Nephron (organoid): ENCODE measurements at regions not wholly inside any gene's neighbourhood (a gene's known extent, or its start where the extent isn't known, plus 50 kb on each side); places are given as distances from the start of the nearest gene placed in this dataset.
"Not testable (repeated sequence)": the region's sequence is repeated elsewhere in the genome, so short reads cannot be mapped to it uniquely, and the experiment has no call there.

Experiments
- H3K27ac Mint-ChIP-seq, 3 experiments: 2 replicates each; pipeline ENCODE4 v1.8.0; 2020; ENCODE audit warnings: mixed read lengths in 3 of 3, mild to moderate bottlenecking in 2 of 3, moderate library complexity in 1 of 3
- H3K27me3 Mint-ChIP-seq: 2 replicates; pipeline ENCODE4 v1.8.0; 2021; ENCODE audit warnings: low read depth, mild to moderate bottlenecking, moderate library complexity, mixed read lengths
- H3K36me3 Mint-ChIP-seq: 2 replicates; pipeline ENCODE4 v1.8.0; 2020; ENCODE audit warnings: low read depth, mixed read lengths
- H3K4me1 Mint-ChIP-seq: 2 replicates; pipeline ENCODE4 v1.8.0; 2020; ENCODE audit warnings: mixed read lengths
- H3K4me3 Mint-ChIP-seq, 3 experiments: 2 replicates each; pipeline ENCODE4 v1.8.0; 2020; ENCODE audit warnings: mild to moderate bottlenecking in 3 of 3, mixed read lengths in 3 of 3, moderate library complexity in 2 of 3
- H3K9me3 Mint-ChIP-seq: 2 replicates; pipeline ENCODE4 v1.8.0; 2020; ENCODE audit warnings: mixed read lengths
- TF ChIP-seq, protein P1 (sequence below), 3 experiments: fragments of 200-600 bp; sonication (generic); IDR thresholded peaks; one replicate each; pipeline ENCODE4 v1.5.0; 2021; ENCODE audit warnings: antibody characterized with exemption in 3 of 3; ENCODE audit not compliant: unreplicated experiment in 3 of 3

GRCh38 chr4:137949746-137950145 lies 292.4 kb downstream of the SLC7A11 start:
- H3K27me3 Mint-ChIP-seq, result no peaks in the 10 kb centered on the region
- no peaks in the 10 kb centered on the region for H3K36me3 Mint-ChIP-seq
- no peak overlapping the region for H3K4me3 Mint-ChIP-seq
- peaks cover 11% of the 10 kb centered on the region for H3K9me3 Mint-ChIP-seq
- H3K27ac Mint-ChIP-seq, result no peak overlapping the region
- TF ChIP-seq, protein P1, sequence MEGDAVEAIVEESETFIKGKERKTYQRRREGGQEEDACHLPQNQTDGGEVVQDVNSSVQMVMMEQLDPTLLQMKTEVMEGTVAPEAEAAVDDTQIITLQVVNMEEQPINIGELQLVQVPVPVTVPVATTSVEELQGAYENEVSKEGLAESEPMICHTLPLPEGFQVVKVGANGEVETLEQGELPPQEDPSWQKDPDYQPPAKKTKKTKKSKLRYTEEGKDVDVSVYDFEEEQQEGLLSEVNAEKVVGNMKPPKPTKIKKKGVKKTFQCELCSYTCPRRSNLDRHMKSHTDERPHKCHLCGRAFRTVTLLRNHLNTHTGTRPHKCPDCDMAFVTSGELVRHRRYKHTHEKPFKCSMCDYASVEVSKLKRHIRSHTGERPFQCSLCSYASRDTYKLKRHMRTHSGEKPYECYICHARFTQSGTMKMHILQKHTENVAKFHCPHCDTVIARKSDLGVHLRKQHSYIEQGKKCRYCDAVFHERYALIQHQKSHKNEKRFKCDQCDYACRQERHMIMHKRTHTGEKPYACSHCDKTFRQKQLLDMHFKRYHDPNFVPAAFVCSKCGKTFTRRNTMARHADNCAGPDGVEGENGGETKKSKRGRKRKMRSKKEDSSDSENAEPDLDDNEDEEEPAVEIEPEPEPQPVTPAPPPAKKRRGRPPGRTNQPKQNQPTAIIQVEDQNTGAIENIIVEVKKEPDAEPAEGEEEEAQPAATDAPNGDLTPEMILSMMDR (IDR thresholded peaks at IDR 0.05; ENCODE audit: unreplicated experiment in 3 of 3), result no peak
- H3K4me1 Mint-ChIP-seq, result no peaks in the 10 kb centered on the region

- Mint-ChIP-seq H3K4me1 (no peaks in the 10 kb centered on the region), H3K36me3 (no peaks in the 10 kb centered on the region), H3K9me3 (peaks cover 13% of the 10 kb centered on the region), H3K4me3 (no peak overlapping the region), H3K27me3 (no peaks in the 10 kb centered on the region), H3K27ac (no peak overlapping the region)
- TF ChIP-seq, protein P1 (IDR thresholded peaks at IDR 0.05; ENCODE audit: unreplicated experiment in 3 of 3), result no peak
Observed at GRCh38 chr4:137946453-137947174, 295.5 kb downstream of the SLC7A11 start.

GRCh38 chr4:137942815-137943214 lies 299.3 kb downstream of the SLC7A11 start:
- not testable (repeated sequence) for H3K9me3 Mint-ChIP-seq, H3K36me3 Mint-ChIP-seq, H3K4me1 Mint-ChIP-seq, H3K27ac Mint-ChIP-seq, H3K4me3 Mint-ChIP-seq, H3K27me3 Mint-ChIP-seq

DNA sequence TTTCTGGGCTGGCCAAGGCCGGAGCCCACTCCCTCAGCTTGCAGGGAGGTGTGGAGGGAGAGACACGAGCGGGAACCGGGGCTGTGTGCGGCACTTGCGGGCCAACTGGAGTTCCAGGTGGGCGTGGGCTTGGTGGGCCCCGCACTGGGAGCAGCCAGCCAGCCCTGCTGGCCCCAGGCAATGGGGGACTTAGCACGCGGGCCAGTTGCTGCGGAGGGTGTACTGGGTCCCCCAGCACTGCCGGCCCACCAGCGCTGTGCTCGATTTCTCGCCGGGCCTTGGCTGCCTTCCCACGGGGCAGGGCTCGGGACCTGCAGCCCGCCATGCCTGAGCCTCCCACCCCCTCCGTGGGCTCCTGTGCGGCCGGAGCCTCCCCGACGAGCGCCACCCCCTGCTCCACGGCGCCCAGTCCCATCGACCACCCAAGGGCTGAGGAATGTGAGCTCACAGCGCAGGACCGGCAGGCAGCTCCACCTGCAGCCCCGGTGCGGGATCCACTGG lies 300.1 kb downstream of the SLC7A11 start:
- H3K4me1 Mint-ChIP-seq, H3K27ac Mint-ChIP-seq, H3K27me3 Mint-ChIP-seq, H3K4me3 Mint-ChIP-seq, H3K36me3 Mint-ChIP-seq: not testable (repeated sequence)
- H3K9me3 Mint-ChIP-seq, result peaks cover 12% of the 10 kb centered on the region

GRCh38 chr4:137934911-137935310 lies 307.2 kb downstream of the SLC7A11 start:
- TF ChIP-seq, protein P1 (IDR thresholded peaks at IDR 0.05; ENCODE audit: unreplicated experiment in 3 of 3), result no peak
- Mint-ChIP-seq H3K4me1 (no peaks in the 10 kb centered on the region), H3K36me3 (no peaks in the 10 kb centered on the region), H3K27ac (no peak overlapping the region), H3K9me3 (peaks cover 8% of the 10 kb centered on the region), H3K4me3 (no peak overlapping the region), H3K27me3 (no peaks in the 10 kb centered on the region)

GRCh38 chr4:137934046-137934445 lies 308.1 kb downstream of the SLC7A11 start:
- Mint-ChIP-seq H3K4me3 (no peak overlapping the region), H3K9me3 (peaks cover 8% of the 10 kb centered on the region), H3K4me1 (no peaks in the 10 kb centered on the region), H3K36me3 (no peaks in the 10 kb centered on the region), H3K27me3 (no peaks in the 10 kb centered on the region), H3K27ac (no peak overlapping the region)
- TF ChIP-seq, protein P1 (IDR thresholded peaks at IDR 0.05; ENCODE audit: unreplicated experiment in 3 of 3), result no peak

DNA sequence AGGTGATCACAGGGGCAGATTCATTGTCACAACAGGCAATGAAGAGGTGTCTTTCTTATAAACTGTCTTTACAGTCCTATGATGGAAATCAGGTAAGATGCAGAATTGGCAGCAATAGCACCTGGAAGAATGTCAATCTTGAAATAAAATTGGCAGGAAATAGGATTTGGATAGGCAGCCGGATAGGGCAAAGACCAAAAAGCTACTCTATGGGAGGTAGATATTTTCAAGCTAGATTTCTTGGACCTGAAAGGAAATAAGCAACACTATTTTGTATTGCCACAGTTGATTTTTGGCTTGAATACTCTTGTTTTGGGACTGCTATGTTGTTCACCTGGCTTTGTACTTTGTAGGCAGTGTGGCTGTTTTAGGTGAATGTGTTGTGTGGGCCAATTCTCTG lies 314.2 kb downstream of the SLC7A11 start:
- Mint-ChIP-seq H3K9me3 (peaks cover 3% of the 10 kb centered on the region), H3K27ac (no peak overlapping the region), H3K27me3 (no peaks in the 10 kb centered on the region), H3K4me1 (no peaks in the 10 kb centered on the region), H3K4me3 (no peak overlapping the region), H3K36me3 (no peaks in the 10 kb centered on the region)
- TF ChIP-seq, protein P1 (IDR thresholded peaks at IDR 0.05; ENCODE audit: unreplicated experiment in 3 of 3), result no peak
